ENCODE measurements at regions not wholly inside any gene's neighbourhood (a gene's known extent, or its start where the extent isn't known, plus 50 kb on each side); places are given as distances from the start of the nearest gene placed in this dataset.

DNA sequence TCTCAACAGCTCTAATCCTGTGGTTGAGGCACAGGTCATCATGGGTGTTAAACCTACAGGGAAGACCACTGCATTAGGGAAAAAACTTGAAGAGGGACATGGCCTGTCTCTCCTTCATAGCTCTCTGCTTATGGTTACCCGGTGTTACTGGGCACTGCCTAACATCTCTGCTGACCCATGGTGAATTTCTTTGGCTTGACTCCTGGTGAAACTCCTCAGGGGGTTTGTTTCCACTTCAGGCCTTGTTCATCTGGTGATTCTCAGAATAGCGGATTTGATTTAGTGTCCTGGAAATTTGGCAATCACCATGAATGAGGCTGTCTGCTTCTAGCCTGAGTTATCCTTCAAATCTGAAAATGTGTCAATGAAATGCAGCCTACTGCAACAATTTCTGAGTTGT, 114.4 kb downstream of the ZNF518B start:
- no peak overlapping the region for H3K27ac ChIP-seq

DNA sequence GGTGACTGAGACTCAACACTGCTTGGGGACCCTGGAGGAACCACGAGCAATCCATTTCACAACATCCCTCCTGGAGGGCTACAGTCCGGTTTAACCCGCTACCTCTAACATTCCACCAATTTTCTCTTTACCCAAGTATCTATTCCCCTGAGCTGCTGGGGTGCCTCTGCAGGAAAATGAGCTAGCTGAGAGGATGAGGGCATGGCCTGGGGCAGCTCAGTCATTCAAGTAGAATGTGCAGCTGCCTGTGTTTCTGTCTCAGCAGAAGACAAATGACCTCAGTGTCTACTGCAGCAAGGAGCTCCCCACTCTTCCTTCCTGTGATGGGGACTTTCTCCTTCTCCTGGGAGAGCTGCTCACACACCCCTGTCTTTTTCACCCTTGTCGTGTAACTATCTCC, 120.8 kb downstream of the ZNF518B start:
- H3K27ac ChIP-seq = peak overlapping the region; percentile 76
- peak; percentile 52 for DNase-seq (ENCODE audit: low read depth, low spot score)

More for the DNA sequence above, 114.4 kb downstream of the ZNF518B start:
- DNase-seq (ENCODE audit: low read depth, low spot score) = no peak

DNA sequence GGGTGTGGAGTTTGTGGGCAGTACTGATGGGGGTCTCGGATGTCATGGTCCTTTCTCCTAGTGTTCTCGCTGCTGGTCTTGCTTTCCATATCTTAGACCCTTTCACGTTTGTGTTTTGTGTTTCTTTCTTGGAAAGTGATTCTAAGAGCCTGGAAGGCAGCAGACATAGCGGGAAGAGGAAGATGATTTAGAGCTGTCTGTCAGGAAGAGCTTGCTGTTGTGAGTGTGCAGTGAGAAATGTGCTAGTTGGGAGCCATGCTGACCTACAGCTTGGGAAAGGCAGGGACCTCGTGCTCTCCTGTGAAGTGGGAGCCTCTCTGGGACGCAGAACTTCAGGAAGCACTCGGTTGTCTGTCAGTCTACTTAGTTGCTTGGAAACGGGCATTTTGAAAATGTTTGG, 122.2 kb downstream of the ZNF518B start:
- DNase-seq (ENCODE audit: low read depth, low spot score) = no peak
- peak overlapping the region; percentile 76 for H3K27ac ChIP-seq

DNA sequence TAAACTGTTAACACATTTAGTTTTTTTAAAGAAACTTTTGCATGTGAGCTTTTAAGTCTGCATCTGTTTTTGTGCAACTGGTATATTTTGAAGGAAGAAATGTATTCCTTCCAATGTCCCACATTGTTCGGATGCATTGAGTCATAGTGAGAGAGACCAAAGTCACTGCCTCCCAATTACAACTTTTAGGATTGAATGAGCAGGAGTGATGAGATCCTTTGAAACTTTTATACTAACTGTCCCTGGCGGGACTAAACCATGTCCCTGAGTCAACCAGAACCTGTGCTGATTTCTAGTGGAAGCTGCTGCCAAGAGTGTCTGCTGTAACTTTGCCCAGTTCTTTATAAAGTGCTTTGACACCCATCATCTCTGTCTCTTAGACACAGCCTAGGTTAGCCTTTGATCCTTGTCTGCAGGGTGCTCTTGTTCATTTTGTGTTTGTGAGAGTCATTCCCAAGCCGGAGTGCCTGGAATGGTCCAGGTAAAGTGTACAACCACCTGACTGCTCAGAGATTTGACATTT, 122.7 kb downstream of the ZNF518B start:
- DNase-seq (ENCODE audit: low read depth, low spot score) = no peak
- H3K27ac ChIP-seq = peak overlapping the region; percentile 76

DNA sequence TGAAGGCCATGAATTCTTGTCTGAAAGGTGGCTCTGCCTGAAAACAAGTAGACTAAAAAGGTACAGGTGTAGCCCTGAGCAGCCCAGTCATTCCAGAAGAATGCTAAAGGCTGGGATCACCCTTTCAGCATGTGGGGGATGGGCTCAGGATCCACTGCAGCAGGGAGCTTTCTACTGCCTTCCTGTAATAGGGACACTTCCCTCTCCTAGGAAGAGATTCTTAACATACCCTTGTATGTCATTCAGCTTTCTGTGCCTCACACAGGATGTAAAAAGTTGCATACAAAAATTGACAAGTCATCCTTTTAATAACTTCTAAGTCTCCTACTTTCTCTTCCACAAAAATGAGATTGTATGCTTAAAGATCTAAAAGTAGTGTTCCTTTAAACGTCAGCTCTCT, 123.3 kb downstream of the ZNF518B start:
- H3K27ac ChIP-seq = peak overlapping the region; percentile 76

DNA sequence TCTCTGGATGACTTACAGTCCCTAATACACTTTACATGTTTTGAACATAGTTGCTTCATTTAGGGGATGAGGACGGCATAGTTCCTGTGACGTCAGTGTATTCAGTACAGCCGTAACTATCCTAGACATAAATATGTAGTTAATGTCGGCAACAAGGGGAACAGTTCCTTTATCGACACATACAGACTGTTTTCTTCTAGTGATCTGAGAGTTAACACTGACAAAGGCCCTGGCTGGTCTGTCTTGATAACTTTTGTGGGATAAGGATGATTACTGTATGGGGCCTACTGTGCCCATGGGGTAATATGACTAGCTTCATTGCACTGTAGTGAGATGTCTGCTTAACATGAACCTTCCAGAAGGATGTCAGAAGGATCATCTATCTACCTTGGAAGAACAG, 131.2 kb downstream of the ZNF518B start:
- no peak for DNase-seq (ENCODE audit: low read depth, low spot score)
- no peak overlapping the region for H3K27ac ChIP-seq

More for the DNA sequence above, 123.3 kb downstream of the ZNF518B start:
- DNase-seq (ENCODE audit: low read depth, low spot score) = no peak

DNA sequence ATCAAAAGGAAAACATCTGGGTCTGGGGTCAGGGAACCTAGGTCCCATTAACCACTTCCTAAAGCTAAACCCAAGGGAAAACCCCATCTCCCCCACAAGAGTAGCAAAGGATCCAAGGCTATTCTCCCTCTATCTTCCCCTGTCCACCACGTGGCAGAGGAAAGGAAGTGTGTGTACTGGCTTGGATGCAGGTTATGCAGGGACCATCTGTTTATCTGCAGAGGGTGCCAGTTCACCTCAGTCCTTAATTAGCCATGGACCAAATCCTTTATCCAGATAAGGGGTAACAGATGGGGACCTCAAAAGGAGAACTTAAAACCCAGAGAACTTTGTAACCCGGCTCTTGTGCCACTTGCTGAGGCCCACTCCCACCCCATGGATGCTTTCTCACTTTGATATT, 135.3 kb downstream of the ZNF518B start:
- no peak for DNase-seq (ENCODE audit: low read depth, low spot score)
- H3K27ac ChIP-seq = no peak overlapping the region

DNA sequence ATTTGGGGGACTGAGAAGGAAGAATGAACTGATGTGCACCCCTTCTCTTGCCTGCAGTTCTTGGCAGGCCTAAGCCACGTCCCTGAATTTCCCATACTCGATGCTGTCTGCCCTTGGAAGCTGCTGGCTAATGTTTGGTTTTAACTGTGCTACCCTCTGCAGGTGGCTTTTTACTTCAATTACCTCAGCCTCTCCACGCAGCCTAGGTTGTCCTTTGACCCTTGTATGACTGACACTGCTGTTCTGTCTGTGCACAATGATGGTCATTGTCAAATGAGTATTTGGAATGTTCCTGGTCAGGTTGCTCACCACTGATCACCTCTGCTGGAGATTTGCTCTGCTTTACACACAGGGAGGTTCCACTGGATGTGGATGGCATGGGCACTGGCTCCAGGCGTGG, 137.1 kb downstream of the ZNF518B start:
- DNase-seq (ENCODE audit: low read depth, low spot score) = no peak
- no peak overlapping the region for H3K27ac ChIP-seq

DNA sequence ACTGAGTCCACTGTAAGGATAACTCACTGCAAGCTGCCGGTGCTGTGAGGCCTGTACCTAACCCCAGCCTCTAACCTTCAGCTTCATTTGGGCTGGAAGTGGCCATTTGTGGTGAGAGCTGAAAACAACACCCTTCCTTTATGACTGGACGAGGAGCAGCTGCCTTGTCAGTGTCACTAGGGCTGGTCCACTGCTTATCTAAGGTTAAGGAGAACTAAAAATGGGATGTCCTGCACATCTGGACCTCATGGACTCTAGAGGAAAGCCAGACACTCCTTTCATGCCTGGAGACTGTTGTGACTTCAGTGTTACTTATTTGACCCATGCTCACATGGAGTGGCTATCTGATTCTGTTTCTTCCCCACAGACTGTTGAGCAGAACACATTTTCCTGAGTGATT, 139.9 kb downstream of the ZNF518B start:
- H3K27ac ChIP-seq = no peak overlapping the region
- DNase-seq (ENCODE audit: low read depth, low spot score) = no peak

DNA sequence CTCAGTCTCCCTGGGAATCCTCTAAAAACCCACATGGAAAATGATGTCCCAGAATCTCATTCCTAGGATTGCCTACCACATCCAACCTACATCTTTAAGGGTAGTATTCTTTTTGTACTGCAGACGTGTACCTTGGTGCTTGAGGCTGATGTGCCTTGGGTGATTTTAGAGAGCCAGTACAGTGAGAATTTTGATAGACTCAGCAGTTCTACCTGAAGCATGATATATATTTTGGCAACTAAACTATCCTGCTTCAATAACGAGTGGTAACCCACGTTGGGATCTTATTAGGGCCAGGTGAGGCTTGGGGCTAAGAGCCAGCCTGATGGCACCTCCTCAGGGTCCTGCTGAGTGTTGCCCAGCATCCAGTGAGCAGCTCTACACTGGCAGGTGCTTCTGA, 140.4 kb downstream of the ZNF518B start:
- H3K27ac ChIP-seq = no peak overlapping the region

DNA sequence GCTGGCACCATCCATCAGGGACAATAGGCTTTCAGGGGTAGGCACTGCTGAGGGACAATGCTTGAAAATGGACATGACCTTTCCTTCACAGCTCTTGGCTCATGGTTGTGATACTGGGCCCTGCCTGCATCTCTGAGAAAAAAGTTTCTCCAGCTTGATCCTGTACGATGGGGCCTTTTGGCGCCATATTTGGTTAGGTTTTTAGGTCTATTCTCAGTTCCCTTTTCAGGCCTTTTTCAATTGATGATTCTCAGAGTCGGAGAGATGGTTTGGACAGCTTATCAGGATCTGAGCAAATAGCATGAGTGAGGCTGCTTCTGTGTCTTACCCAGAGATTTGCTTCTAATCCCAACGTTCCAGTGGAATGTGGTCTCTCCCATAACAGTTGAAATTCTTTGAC, 141.6 kb downstream of the ZNF518B start:
- H3K27ac ChIP-seq = no peak overlapping the region
- no peak for DNase-seq (ENCODE audit: low read depth, low spot score)

More for the DNA sequence above, 140.4 kb downstream of the ZNF518B start:
- DNase-seq (ENCODE audit: low read depth, low spot score) = no peak

DNA sequence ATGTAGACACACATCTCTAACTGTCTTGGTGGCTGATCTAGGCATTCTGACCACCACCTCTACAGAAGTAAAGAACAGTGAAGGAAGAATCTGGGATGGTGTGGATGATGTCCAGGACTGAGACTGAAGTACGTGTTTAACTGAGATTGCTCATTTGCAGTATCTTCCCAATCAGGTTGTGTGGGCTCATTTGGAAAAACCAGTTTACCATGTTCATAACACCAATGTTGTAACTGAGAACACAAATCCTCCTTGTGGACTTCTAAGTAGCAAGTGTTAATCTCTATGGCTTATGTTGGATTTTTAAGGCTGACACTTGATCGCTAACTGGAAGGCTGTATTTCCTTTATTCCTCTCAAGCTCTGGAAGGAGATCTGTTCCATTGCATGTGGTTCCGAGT, 144.7 kb downstream of the ZNF518B start:
- no peak for DNase-seq (ENCODE audit: low read depth, low spot score)
- H3K27ac ChIP-seq = no peak overlapping the region

DNA sequence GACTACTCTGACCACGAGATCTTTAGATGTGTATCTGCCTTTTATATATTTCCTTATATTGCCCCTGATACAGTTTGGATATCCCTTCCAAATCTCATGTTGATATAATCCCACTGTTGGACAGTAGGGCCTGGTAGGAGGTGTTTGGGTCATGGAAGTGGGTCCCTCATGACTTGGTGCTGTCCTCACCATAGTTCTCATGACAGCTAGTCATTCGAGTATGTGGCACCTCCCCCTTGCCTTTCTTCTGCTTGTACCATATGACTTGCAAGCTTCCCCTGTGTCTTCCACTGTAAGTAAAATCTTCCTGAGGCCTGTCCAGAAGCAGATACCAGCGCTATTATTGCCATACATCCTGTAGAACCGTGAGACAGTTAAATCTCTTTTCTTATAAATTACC, 145.3 kb downstream of the ZNF518B start:
- no peak overlapping the region for H3K27ac ChIP-seq
- no peak for DNase-seq (ENCODE audit: low read depth, low spot score)

DNA sequence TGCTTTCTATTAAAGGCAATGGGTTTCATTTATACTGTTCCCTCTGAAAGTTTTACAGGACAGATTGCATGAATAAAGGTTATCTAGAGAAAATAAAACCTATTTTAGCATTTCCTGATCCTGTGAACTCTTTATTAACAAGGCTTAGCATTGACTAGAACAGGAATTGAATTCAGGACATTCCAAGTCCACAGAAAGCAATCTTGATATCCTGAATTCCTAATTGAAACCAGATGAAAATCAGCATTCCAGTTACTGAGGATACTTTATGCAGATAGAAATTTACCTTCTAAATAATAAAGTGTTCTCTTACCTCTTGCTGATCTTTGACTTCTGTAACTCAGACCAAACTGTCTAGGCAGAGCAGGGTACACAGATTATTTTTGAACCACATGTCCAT, 151.4 kb downstream of the ZNF518B start:
- no peak for DNase-seq (ENCODE audit: low read depth, low spot score)
- no peak overlapping the region for H3K27ac ChIP-seq

DNA sequence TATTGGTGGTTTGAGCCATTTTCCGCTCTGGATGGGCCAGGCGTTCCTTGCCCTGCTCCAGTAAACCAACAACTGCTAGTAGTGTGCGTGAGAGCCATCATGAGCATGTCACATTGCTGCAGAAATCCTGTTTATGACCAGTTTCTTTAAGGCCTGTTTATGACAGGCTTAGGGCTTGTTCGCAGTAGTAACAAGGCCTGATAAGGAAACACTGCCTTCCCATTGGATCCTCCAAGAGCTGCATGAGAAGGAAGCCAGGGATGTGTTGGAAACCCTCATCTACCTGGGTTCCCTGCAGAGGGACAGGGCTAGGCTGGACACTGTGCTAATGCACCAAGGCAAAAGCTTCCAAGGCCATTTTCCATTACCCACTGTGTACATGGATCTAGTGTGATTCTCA, 153.9 kb downstream of the ZNF518B start:
- H3K27ac ChIP-seq = no peak overlapping the region
- no peak for DNase-seq (ENCODE audit: low read depth, low spot score)

DNA sequence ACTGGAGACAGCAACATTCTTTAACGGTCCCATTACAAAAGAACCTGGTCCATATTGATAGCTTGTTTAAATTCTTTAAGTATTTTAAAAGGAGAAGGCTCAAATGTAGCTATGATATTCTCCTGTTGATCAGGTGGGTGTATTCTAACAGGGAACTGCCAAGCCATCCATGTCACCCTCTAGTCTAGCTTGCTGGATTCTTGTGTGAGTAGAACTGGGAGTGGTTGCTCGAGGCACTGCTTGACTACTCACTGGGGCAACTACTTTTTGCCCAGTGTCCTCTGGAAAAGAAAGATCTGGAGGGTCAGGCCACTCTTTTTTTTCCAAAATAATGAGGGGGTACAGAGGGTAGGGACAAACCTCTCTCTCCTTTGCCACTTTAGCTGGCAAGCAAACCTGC, 155.1 kb downstream of the ZNF518B start:
- no peak overlapping the region for H3K27ac ChIP-seq
- DNase-seq (ENCODE audit: low read depth, low spot score) = no peak

DNA sequence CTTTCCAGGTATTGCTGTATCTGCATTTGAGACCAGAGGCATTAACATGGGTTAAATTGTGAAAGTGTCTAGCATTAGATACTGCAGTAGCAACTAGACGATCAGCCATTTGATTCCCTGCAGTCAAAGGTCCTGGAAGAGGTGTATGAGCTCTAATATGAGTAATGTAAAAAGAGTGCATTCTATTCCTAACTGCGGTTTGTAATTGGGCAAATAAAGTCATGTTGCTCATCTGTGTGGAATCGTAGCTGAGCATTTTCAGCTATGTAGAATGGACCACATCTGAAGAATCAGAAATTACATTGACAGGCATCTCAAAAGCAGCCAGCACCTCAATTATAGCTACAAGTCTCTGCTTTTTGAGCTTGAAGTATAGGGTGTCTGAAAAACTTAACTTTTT, 157.6 kb downstream of the ZNF518B start:
- DNase-seq (ENCODE audit: low read depth, low spot score) = no peak
- peak overlapping the region; percentile 13 for H3K27ac ChIP-seq

DNA sequence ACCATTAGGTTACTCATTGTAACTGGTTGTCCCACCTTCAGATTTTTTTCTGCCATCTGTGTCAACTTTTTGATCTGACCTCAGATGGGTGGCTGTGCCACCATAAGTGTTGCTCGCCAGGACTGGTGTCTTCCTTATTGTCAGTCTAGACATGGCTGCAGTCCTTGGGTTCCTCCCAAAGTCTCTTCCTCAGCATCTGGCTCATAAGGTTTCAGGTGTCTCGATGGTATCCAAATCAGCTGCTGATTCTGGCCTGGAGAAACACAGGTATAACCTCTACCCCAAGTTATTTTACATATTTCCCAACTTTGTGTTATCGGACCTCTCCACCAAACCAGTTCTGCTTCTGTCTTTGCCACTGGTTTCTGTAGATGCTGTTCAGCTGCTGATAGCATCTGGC, 158.5 kb downstream of the ZNF518B start:
- no peak overlapping the region for H3K27ac ChIP-seq
- no peak for DNase-seq (ENCODE audit: low read depth, low spot score)

DNA sequence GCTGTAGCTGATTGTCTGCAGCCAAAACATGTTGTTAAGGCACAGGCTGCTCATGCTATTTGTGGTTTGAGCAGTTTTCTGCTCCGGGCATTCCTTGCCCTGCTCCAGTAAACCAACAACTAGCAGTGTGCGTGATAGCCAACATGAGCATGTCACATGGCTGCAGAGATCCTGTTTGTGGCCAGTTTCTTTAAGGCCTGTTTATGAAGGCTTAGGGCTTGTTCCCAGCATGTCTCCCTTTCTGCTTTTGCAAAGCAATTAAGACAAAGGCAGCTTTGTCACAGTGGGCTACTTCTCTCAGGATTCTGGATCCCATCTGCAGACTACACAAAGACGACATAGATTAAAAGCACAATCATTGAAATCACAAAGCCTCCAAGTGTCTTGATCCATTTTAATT, 160.5 kb downstream of the ZNF518B start:
- DNase-seq (ENCODE audit: low read depth, low spot score) = no peak
- peak overlapping the region; percentile 13 for H3K27ac ChIP-seq

DNA sequence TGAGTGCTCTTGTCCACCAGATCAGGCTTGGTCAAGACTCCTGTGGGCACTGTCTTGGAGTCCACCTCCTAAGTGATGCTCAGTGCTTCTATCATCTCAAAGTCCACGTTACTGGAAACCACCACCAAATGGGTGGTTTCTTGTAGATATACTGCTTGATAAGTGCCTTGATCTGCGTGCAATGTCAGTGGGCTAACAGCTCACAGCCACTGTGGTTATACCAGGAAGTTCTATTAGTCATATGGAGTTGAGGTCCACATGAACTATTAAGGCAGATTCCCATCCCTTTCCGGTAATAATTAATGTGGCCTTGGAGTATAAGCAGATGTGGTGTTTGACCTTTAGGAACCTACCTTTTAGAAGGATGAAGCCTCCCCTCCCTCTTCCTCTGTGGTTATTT, 161.9 kb downstream of the ZNF518B start:
- DNase-seq (ENCODE audit: low read depth, low spot score) = no peak
- no peak overlapping the region for H3K27ac ChIP-seq

DNA sequence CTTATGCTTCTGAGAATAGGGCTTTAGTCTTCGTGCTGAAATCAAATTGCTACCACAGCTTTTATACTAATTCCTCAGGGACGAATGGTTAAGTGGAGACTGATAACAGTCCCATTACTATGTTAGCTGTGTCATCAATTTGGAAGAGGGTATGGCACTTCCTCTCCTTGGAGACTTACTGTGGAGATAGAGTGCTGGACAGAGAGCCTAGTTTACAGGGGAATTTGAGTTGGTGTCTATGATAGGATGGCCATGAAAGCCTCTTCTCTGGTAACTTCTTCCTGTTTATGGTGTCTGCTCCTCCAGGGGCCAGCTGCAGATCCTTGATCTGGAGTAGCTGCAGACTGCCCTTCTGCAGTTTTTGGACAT, 167.7 kb downstream of the ZNF518B start:
- DNase-seq (ENCODE audit: low read depth, low spot score) = no peak
- H3K27ac ChIP-seq = peak overlapping the region; percentile 85

DNA sequence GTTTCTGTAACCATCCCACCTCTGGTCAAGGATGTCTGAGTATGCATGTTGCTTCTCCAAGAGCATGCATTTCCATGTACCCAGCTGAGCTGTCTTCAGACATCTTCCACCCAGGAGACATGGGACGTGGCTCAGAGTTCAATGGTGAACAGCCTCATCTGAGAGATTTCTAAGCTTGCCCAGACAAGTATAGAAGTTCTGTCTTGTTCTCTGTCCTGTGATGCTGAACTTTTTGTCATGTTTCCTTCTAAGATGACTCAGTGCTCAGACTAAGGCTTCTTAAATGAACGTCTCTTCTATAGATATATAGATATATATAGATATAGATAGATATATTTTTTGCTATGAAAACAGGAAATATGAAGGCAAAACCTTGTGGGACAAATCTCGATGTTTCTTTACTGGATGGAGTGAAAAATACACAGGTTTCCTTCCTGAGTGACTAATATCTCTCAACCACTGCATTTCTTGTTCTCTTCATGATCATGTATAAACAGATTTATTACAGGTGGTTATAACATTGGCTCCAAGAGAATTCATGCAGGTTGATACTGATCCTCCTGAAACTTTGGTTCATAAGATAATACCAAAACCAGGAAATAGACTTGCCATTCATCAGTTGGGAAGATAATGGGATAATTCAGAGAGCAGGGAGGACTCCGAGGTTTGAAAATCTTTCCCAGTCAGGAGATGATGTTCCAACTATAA, 168.2 kb downstream of the ZNF518B start:
- DNase-seq (ENCODE audit: low read depth, low spot score) = peak; percentile 77
- peak overlapping the region; percentile 85 for H3K27ac ChIP-seq

All from epithelial cell of prostate (primary cell).